AG10803 (cell line): ENCODE measurements at regions not wholly inside any gene's neighbourhood (a gene's known extent, or its start where the extent isn't known, plus 50 kb on each side); places are given as distances from the start of the nearest gene placed in this dataset.
"Not testable (repeated sequence)": the region's sequence is repeated elsewhere in the genome, so short reads cannot be mapped to it uniquely, and the experiment has no call there.

Source experiments
- DNase-seq: peaks from one replicate; pipeline ENCODE4 v3.0.0; 2010; ENCODE audit warnings: low read depth
- H3K4me3 ChIP-seq: 2 replicates; pipeline ENCODE4 v1.5.1; 2011; ENCODE audit warnings: mild to moderate bottlenecking, low read length, control low read depth
- TF ChIP-seq, protein P1 (sequence below): conservative IDR thresholded peaks from 2 replicates; pipeline ENCODE4 v1.5.1; 2011; ENCODE audit warnings: mild to moderate bottlenecking, low read length, control low read depth, inconsistent platforms

- H3K4me3 ChIP-seq, result no peak overlapping the region
- TF ChIP-seq, protein P1, sequence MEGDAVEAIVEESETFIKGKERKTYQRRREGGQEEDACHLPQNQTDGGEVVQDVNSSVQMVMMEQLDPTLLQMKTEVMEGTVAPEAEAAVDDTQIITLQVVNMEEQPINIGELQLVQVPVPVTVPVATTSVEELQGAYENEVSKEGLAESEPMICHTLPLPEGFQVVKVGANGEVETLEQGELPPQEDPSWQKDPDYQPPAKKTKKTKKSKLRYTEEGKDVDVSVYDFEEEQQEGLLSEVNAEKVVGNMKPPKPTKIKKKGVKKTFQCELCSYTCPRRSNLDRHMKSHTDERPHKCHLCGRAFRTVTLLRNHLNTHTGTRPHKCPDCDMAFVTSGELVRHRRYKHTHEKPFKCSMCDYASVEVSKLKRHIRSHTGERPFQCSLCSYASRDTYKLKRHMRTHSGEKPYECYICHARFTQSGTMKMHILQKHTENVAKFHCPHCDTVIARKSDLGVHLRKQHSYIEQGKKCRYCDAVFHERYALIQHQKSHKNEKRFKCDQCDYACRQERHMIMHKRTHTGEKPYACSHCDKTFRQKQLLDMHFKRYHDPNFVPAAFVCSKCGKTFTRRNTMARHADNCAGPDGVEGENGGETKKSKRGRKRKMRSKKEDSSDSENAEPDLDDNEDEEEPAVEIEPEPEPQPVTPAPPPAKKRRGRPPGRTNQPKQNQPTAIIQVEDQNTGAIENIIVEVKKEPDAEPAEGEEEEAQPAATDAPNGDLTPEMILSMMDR, result no peak
- no peak for DNase-seq
These were observed 415.4 kb upstream of the USP9Y start for GRCh38 chrY:12285608-12286007.

GRCh38 chrY:12288919-12289318 is 412.1 kb upstream of the USP9Y start:
- TF ChIP-seq, protein P1, result no peak
- no peak overlapping the region for H3K4me3 ChIP-seq
- DNase-seq, result no peak

DNA sequence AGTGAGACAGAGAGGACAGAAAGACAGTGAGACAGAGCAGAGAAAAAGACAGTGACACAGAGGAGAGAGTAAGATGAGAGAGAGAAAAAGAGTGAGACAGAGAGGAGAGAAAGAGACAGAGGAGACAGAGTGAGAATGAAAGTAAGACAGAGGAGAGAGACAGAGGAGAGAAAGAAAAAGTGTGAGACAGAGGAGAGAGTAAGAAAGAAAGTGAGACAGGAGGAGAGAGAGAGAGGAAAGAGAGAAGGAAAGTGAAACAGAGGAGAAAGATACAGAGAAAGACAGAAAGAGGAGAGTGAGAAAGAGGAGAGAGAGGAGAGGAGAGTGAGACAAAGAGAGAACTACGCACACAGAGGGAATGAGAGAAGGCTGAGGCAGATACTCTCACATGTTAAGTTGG is 411.6 kb upstream of the USP9Y start:
- DNase-seq, result no peak
- TF ChIP-seq, protein P1, result no peak
- H3K4me3 ChIP-seq, result no peak overlapping the region

DNA sequence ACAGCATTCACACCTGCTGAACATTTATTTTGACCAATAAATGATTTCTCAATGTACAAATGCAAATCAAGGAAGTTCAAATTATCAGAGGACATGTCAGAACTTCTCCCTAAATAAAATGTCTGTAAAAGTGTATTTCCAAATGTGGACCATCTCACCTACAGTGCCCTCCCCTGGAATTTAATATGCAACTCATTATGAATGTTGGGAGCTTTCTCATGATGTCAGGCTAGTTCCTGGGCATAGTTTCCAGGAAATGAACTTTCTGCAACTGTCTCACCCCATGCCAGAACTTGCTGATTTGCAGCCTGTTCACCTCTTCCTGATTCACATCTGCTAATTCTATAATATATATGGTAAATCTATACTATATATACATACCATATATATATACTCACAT is 408.5 kb upstream of the USP9Y start:
- no peak overlapping the region for H3K4me3 ChIP-seq
- TF ChIP-seq, protein P1, result no peak
- no peak for DNase-seq

GRCh38 chrY:12296460-12296859 is 404.6 kb upstream of the USP9Y start:
- no peak for DNase-seq
- TF ChIP-seq, protein P1, result no peak

DNA sequence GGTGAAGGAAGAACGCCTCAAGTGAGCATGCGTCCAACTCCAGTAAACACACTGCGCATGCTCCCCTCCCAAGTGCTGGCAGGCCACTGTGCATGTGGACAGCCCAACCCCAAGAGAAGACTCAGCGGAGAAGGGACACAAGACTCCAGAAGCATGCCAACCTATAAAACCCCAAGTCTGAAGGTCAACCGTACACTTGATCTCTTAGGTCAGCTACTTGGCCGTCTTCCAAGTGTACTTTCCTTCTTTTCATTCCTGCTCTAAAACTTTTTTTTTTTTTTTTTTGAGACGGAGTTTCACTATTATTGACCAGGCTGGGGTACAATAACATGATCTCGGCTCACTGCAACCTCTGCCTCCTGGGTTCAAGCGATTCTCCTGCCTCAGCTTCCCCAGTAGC is 401.2 kb upstream of the USP9Y start:
- DNase-seq, H3K4me3 ChIP-seq: not testable (repeated sequence)

More at GRCh38 chrY:12296460-12296859, 404.6 kb upstream of the USP9Y start:
- H3K4me3 ChIP-seq, result no peak overlapping the region

DNA sequence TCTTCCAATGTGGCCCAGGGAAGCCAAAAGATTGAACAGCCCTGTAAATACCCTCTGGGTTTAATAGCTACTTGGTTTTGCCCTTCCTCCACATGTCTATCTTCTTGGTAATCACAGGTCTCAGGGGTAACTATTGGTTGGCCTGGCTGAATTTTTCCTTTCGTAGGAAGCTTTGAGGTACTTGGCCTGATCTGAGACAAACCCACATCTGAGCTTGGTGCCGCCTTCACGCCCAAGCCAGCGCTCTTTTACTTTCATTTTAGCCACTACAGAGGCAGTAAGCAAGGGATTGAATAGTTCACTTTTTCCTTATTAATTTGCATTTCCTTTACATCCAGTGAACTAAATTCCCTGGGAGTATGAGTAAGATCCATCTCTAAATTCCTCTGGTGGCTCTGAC is 397.6 kb upstream of the USP9Y start:
- DNase-seq, result no peak
- TF ChIP-seq, protein P1, result no peak
- no peak overlapping the region for H3K4me3 ChIP-seq

- DNase-seq, result no peak
- H3K4me3 ChIP-seq, result no peak overlapping the region
- TF ChIP-seq, protein P1, result no peak
These were observed 395.6 kb upstream of the USP9Y start for GRCh38 chrY:12305456-12305855.
